H9 (cell line): ENCODE measurements at regions not wholly inside any gene's neighbourhood (a gene's known extent, or its start where the extent isn't known, plus 50 kb on each side); places are given as distances from the start of the nearest gene placed in this dataset.
A peak's percentile ranks its signal among the peaks of the same experiment; 100 is the strongest.

ENCODE experiments used
- DNase-seq: peaks from one replicate; pipeline ENCODE4 v3.0.0-alpha.2; 2017
- H2AFZ ChIP-seq: one replicate; pipeline ENCODE4 v1.6.1; 2013; ENCODE audit warnings: mild to moderate bottlenecking, low read length, control low read depth, moderate library complexity
- H2AK5ac ChIP-seq: 2 replicates; pipeline ENCODE4 v1.6.1; 2013; ENCODE audit warnings: low read length, control low read depth, mixed read lengths; ENCODE audit not compliant: insufficient read length
- H2BK120ac ChIP-seq: one replicate; pipeline ENCODE4 v1.6.1; 2013; ENCODE audit warnings: low read depth, mild to moderate bottlenecking, low read length, control low read depth, inconsistent platforms; ENCODE audit not compliant: poor library complexity, severe bottlenecking
- H2BK12ac ChIP-seq: 2 replicates; pipeline ENCODE4 v1.6.1; 2013; ENCODE audit warnings: low read length, control low read depth, mixed read lengths, low read depth; ENCODE audit not compliant: insufficient read length
- H2BK15ac ChIP-seq: 2 replicates; pipeline ENCODE4 v1.6.1; 2013; ENCODE audit warnings: low read depth, low read length, control low read depth
- H2BK20ac ChIP-seq: one replicate; pipeline ENCODE4 v1.6.1; 2013; ENCODE audit warnings: low read depth, mild to moderate bottlenecking, low read length, control low read depth, inconsistent platforms; ENCODE audit not compliant: poor library complexity, severe bottlenecking
- H2BK5ac ChIP-seq: 2 replicates; pipeline ENCODE4 v1.6.1; 2013; ENCODE audit warnings: low read length, control low read depth, mixed read lengths; ENCODE audit not compliant: insufficient read length
- H3K14ac ChIP-seq: 2 replicates; pipeline ENCODE4 v1.6.1; 2013; ENCODE audit warnings: low read length, control low read depth; ENCODE audit not compliant: insufficient read depth
- H3K18ac ChIP-seq: 2 replicates; pipeline ENCODE4 v1.6.1; 2013; ENCODE audit warnings: low read depth, mild to moderate bottlenecking, mixed read lengths, low read length, control low read depth; ENCODE audit not compliant: insufficient read length
- H3K23ac ChIP-seq: 2 replicates; pipeline ENCODE4 v1.6.1; 2013; ENCODE audit warnings: low read length, control low read depth, mixed read lengths, low read depth; ENCODE audit not compliant: insufficient read length
- H3K23me2 ChIP-seq: 2 replicates; pipeline ENCODE4 v1.6.1; 2013; ENCODE audit warnings: low read depth, mild to moderate bottlenecking, mixed read lengths, low read length, control low read depth; ENCODE audit not compliant: insufficient read length, poor library complexity, severe bottlenecking
- H3K27ac ChIP-seq: 2 replicates; pipeline ENCODE4 v1.5.1; 2013; ENCODE audit warnings: low read length, control low read depth, mixed read lengths, low read depth; ENCODE audit not compliant: insufficient read length
- H3K27me3 ChIP-seq: 2 replicates; pipeline ENCODE4 v1.6.1; 2013; ENCODE audit warnings: low read length, control low read depth, inconsistent platforms; ENCODE audit not compliant: insufficient read depth
- H3K4ac ChIP-seq: 2 replicates; pipeline ENCODE4 v1.6.1; 2013; ENCODE audit warnings: low read depth, mild to moderate bottlenecking, control low read depth, inconsistent platforms, low read length, moderate library complexity
- H3K4me1 ChIP-seq: 2 replicates; pipeline ENCODE4 v1.6.1; 2013; ENCODE audit warnings: low read length, control low read depth, inconsistent platforms; ENCODE audit not compliant: insufficient read depth
- H3K4me2 ChIP-seq: 2 replicates; pipeline ENCODE4 v1.6.1; 2013; ENCODE audit warnings: low read length, control low read depth, mixed read lengths; ENCODE audit not compliant: insufficient read length, insufficient read depth
- H3K56ac ChIP-seq: 2 replicates; pipeline ENCODE4 v1.6.1; 2013; ENCODE audit warnings: low read depth, mild to moderate bottlenecking, mixed read lengths, low read length, control low read depth; ENCODE audit not compliant: insufficient read length
- H3K79me1 ChIP-seq: 2 replicates; pipeline ENCODE4 v1.6.1; 2013; ENCODE audit warnings: low read depth, mild to moderate bottlenecking, moderate library complexity, low read length, control low read depth, inconsistent platforms; ENCODE audit not compliant: insufficient read depth, poor library complexity, severe bottlenecking
- H3K79me2 ChIP-seq: 2 replicates; pipeline ENCODE4 v1.6.1; 2013; ENCODE audit warnings: low read length, control low read depth, inconsistent platforms; ENCODE audit not compliant: insufficient read depth
- H3K9ac ChIP-seq: 2 replicates; pipeline ENCODE4 v1.6.1; 2013; ENCODE audit warnings: low read length, control low read depth, mixed read lengths; ENCODE audit not compliant: insufficient read length; ENCODE audit errors: extremely low read depth
- H3K9me3 ChIP-seq: one replicate; pipeline ENCODE4 v1.6.1; 2013; ENCODE audit warnings: low read depth, low read length, inconsistent platforms; ENCODE audit not compliant: control insufficient read depth
- H3T11ph ChIP-seq: one replicate; pipeline ENCODE4 v1.6.1; 2013; ENCODE audit warnings: mild to moderate bottlenecking, low read length, control low read depth, inconsistent platforms
- H4K20me1 ChIP-seq: one replicate; pipeline ENCODE4 v1.6.1; 2013; ENCODE audit not compliant: control insufficient read depth, insufficient read length, insufficient read depth
- H4K5ac ChIP-seq: 2 replicates; pipeline ENCODE4 v1.6.1; 2013; ENCODE audit warnings: low read depth, mild to moderate bottlenecking, mixed read lengths, low read length, control low read depth; ENCODE audit not compliant: insufficient read length
- H4K8ac ChIP-seq: replicated peaks from 2 replicates; pipeline ENCODE4 v1.6.1; 2013; ENCODE audit warnings: low read length, control low read depth, mixed read lengths, low read depth; ENCODE audit not compliant: insufficient read length
- H4K91ac ChIP-seq: 2 replicates; pipeline ENCODE4 v1.6.1; 2013; ENCODE audit warnings: low read depth, mild to moderate bottlenecking, moderate library complexity, mixed read lengths, low read length, control low read depth; ENCODE audit not compliant: insufficient read length
- H3K27ac Mint-ChIP-seq, 3 experiments: 2 replicates in 2 of 3; 3 replicates in 1 of 3; pipeline ENCODE4 v1.8.0; 2020 to 2021; ENCODE audit warnings: mixed read lengths in 3 of 3, mild to moderate bottlenecking in 1 of 3, moderate library complexity in 1 of 3
- H3K27me3 Mint-ChIP-seq: 2 replicates; pipeline ENCODE4 v1.8.0; 2021; ENCODE audit warnings: low read depth, mild to moderate bottlenecking, moderate library complexity, mixed read lengths
- H3K36me3 Mint-ChIP-seq, 3 experiments: 2 replicates in 2 of 3; 3 replicates in 1 of 3; pipeline ENCODE4 v1.8.0; 2020 to 2021; ENCODE audit warnings: low read depth in 3 of 3, mixed read lengths in 3 of 3; ENCODE audit not compliant: insufficient read depth in 1 of 3
- H3K4me1 Mint-ChIP-seq, 2 experiments: 2 replicates each; pipeline ENCODE4 v1.8.0; 2020; ENCODE audit warnings: mixed read lengths in 2 of 2
- H3K4me3 Mint-ChIP-seq, 2 experiments: 2 replicates in 1 of 2; 3 replicates in 1 of 2; pipeline ENCODE4 v1.8.0; 2020 to 2021; ENCODE audit warnings: mild to moderate bottlenecking in 2 of 2, mixed read lengths in 2 of 2, moderate library complexity in 1 of 2
- H3K9me3 Mint-ChIP-seq, 2 experiments: 2 replicates in 1 of 2; 3 replicates in 1 of 2; pipeline ENCODE4 v1.8.0; 2020; ENCODE audit warnings: mild to moderate bottlenecking in 2 of 2, mixed read lengths in 2 of 2, moderate library complexity in 1 of 2
- WGBS: extraction: QIAGEN DNeasy Blood & Tissue Kit; methylation state at CpG from one replicate; pipeline ENCODE4 v1.1.7; 2013; ENCODE audit warnings: missing lambda C conversion rate, low lambda C conversion rate, mixed read lengths; ENCODE audit not compliant: insufficient read length; ENCODE audit errors: extremely low coverage; 5-methylcytosine and 5-hydroxymethylcytosine counted together
- TF ChIP-seq, protein P1 (sequence below): fragments of 200-600 bp; sonication (generic); conservative IDR thresholded peaks from 3 replicates; pipeline ENCODE4 v1.8.0; 2021; ENCODE audit warnings: antibody characterized with exemption, mild to moderate bottlenecking

DNA sequence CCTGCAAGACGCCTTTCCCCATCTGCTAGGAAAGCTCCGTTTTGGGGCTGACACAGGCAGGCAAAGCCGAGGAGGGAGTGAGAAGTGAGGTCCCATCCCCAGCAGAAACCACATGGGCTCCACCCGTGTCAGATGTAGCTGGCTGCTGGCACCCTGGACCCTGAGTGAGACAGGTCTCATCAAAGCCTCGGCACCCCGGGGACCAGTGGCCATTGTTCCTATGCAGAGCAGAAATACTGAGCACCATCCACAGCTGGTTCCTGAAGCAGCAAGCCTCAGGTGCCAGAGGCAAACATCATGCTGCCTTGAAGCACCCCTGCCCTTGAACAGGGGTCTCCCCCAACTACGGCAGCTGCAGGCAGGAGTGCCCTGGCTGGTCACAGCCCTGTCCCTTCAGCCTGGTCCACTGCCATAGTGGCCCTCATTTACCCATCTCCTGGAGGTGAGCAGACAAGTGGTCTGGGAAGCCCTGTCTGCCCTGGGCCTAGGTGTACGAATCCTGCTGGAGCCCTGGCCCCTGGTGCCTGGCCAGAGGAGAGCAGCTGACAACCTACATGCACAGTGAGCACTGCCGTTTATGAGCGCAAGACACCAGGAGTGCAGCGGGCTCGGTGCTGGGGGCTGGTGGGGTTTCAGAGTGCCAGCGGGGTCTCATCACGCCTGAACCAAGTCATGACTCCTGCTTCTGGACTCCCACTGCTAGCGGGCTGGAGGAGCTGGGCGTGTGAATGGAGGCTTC, 289.8 kb upstream of the RTL1 start:
- H3K4me1 ChIP-seq: no peaks in the 10 kb centered on the region
- H2AFZ ChIP-seq: no peak overlapping the region
- no peak overlapping the region for H2BK5ac ChIP-seq
- H2BK15ac ChIP-seq: no peak overlapping the region
- no peak overlapping the region for H3T11ph ChIP-seq
- TF ChIP-seq, protein P1, sequence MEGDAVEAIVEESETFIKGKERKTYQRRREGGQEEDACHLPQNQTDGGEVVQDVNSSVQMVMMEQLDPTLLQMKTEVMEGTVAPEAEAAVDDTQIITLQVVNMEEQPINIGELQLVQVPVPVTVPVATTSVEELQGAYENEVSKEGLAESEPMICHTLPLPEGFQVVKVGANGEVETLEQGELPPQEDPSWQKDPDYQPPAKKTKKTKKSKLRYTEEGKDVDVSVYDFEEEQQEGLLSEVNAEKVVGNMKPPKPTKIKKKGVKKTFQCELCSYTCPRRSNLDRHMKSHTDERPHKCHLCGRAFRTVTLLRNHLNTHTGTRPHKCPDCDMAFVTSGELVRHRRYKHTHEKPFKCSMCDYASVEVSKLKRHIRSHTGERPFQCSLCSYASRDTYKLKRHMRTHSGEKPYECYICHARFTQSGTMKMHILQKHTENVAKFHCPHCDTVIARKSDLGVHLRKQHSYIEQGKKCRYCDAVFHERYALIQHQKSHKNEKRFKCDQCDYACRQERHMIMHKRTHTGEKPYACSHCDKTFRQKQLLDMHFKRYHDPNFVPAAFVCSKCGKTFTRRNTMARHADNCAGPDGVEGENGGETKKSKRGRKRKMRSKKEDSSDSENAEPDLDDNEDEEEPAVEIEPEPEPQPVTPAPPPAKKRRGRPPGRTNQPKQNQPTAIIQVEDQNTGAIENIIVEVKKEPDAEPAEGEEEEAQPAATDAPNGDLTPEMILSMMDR: no peak
- no CpG with 5 or more reads among the region's 16 CpGs for WGBS
- Mint-ChIP-seq H3K27me3 (peaks cover 16% of the 10 kb centered on the region), H3K4me1 (peaks cover 19% of the 10 kb centered on the region in 2 experiments), H3K27ac (no peak overlapping the region; a peak in 1 of 7 replicates), H3K9me3 (no peaks in the 10 kb centered on the region; a peak in 1 of 5 replicates), H3K4me3 (no peak overlapping the region), H3K36me3 (no peaks in the 10 kb centered on the region; a peak in 1 of 7 replicates)
- no peak overlapping the region for H2BK120ac ChIP-seq
- no peak overlapping the region for H2BK12ac ChIP-seq
- H3K9me3 ChIP-seq: no peaks in the 10 kb centered on the region
- H3K79me2 ChIP-seq: no peaks in the 10 kb centered on the region
- H3K9ac ChIP-seq: no peak overlapping the region
- peak; percentile 20 for DNase-seq
- H3K27me3 ChIP-seq: no peaks in the 10 kb centered on the region
- H3K23ac ChIP-seq: no peak overlapping the region
- H3K56ac ChIP-seq: no peak overlapping the region
- no peak overlapping the region for H3K27ac ChIP-seq
- no peak overlapping the region for H2AK5ac ChIP-seq
- no peak overlapping the region for H4K8ac ChIP-seq
- no peak overlapping the region for H3K4me2 ChIP-seq
- H3K14ac ChIP-seq: no peak overlapping the region
- no peaks in the 10 kb centered on the region for H3K79me1 ChIP-seq
- no peak overlapping the region for H3K18ac ChIP-seq
- no peaks in the 10 kb centered on the region for H3K23me2 ChIP-seq
- no peak overlapping the region for H3K4ac ChIP-seq
- H4K20me1 ChIP-seq: no peaks in the 10 kb centered on the region
- no peak overlapping the region for H2BK20ac ChIP-seq
- no peak overlapping the region for H4K91ac ChIP-seq
- H4K5ac ChIP-seq: no peak overlapping the region
